Stimulated activated CD4-positive, alpha-beta T cell treated with anti-CD3 and anti-CD28 coated beads, Interleukin-2, amount 100 ng/mL, for 24 hours (primary cell): ENCODE measurements at regions not wholly inside any gene's neighbourhood (a gene's known extent, or its start where the extent isn't known, plus 50 kb on each side); places are given as distances from the start of the nearest gene placed in this dataset.
"Not testable (repeated sequence)": the region's sequence is repeated elsewhere in the genome, so short reads cannot be mapped to it uniquely, and the experiment has no call there.

Experiments used
- DNase-seq, 2 donors: peaks; one replicate each; pipeline ENCODE4 v3.0.0-alpha.2; 2020

- DNase-seq = no peak
These were observed 100.4 kb upstream of the SEMA3D start for GRCh38 chr7:85287106-85287825.

DNA sequence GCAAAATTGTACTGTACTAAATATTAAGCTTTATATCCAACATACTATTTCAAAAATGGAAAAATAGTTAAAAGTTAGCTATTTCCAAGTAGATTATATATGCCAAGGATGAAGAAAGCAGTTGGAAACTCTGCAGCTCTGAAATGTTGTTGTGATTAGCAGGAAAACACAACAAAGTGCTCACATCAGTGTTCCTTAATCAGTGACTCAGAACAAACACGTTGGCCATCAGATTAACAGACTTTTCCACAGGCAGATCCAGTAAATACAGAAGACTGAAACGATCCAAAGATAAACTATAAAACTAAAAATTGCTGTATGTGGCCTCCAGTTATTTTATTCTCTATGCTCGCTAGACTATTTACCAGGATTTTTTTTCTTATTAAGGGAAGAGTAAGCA is 99.6 kb upstream of the SEMA3D start:
- DNase-seq = no peak

DNA sequence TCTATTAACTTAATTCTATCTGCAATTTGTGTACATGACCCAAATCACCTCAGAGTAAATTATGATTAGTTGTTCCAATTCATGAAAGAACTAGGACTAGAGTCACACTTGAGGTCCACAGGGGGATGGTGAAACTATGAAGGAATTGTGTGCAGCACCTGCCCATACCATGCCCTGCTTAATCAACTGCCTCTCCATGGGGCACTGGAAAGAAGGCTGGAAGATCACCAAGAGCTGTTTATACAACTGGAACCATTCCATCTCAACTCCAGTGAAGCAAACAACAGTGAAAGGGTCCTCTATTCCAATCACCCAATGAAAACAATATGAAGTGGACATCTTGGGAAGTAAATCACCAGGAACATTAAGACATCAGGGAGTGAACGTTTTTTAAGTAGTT is 98.7 kb upstream of the SEMA3D start:
- no peak for DNase-seq

DNA sequence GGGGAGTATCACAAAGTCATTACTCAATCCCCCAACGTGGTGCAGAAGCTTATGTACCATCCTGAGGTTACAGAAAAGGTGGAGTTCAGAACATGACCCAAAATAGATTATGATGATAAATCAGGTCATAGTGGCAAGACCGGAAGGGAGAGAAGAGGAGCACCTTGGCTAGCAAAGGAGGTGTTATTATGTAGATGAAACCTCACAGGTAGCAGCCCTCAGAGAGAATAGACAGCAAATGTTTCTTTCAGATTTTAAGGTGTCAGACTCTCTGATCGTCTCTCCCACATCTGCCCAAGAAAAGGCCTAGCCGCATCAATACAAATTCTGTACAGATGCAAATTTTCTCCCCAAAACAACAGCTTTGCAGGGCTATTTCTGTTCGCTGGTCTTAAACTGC is 88.3 kb upstream of the SEMA3D start:
- no peak for DNase-seq

DNA sequence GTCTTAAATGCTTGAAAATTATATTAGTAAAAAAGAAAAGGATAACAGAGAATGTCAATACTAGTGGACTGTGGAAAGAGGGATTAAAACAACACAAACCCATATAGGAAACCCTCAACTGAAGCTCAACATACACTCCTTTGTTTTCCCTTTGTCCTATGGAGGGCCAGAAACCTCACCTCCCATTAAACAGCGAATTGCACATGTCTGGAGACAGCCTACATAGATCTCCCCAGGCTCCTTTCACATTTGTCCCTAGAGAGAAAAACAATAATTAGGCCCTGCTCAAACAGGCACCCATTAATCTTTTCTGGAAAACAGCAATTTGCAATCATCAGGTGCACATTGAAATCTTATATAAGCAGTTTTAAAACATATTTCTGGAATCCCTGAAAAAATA is 87.6 kb upstream of the SEMA3D start:
- DNase-seq = no peak

DNA sequence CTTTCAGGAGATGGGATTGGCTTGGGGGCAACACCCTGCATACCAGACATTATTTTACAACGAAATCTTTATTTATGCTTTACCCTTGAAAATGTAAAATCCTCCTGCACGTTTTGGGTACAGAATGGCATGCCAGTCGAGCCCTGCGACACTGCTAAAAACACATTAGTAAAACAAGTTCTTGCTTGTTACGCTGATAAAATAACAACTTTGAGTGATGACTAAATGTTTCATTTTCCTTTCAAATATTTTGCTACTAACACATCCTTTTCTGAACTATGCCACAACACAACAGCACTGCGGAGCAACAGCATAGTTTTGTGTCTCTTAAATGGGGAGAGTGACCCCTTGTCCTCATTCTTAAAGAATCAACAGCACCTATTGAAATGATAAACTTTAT is 76.0 kb upstream of the SEMA3D start:
- no peak for DNase-seq

GRCh38 chr7:85261336-85261735 is 74.5 kb upstream of the SEMA3D start:
- DNase-seq = no peak

DNA sequence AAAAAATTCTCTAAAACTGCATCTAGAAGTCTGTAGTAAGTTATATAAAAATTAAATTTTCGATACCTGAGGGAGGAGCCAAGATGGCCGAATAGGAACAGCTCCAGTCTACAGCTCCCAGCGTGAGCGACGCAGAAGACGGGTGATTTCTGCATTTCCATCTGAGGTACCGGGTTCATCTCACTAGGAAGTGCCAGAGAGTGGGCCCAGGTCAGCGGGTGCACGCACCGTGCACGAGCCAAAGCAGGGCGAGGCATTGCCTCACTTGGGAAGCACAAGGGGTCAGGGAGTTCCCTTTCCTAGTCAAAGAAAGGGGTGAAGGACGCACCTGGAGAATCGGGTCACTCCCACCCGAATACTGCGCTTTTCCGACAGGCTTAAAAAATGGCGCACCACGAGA is 62.9 kb upstream of the SEMA3D start:
- not testable (repeated sequence) for DNase-seq

DNA sequence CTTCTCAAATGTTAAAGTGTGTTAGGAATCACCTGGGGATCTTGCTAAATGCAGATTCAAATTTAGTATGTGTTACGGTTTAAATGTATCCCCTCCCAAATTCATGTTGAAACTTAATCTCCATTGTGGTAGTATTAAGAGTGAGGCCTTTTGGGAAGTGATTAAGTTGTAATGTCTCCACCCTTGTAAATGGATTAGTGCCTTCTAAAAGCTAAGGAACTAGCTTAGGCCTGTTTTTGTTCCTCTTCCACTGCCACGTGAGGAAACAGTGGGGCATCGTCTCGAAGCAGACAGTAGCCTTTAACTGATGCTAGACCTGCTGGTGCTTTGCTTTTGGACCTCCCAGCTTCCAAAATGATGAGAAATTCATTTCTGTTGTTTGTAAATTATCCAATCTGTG is 52.3 kb upstream of the SEMA3D start:
- no peak for DNase-seq

DNA sequence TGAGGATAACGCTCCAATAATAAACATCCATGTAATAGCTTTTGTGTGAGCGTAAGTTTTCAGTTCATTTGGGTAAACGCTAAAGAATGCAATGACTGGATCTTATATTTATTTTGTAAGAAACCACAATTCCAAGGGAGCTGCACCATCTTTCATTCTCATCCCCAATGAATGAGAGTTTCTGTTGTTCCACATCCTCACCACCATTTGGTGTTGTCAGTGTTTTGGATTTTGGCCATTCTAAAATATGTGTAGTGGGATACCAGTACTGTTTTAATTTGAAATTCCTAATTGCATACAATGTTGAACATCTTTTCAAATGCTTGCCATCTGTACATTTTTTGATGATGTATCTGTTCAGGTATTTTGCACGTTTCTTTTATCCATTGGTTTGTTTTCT is 50.9 kb upstream of the SEMA3D start:
- DNase-seq = no peak
